ENCODE measurements at regions not wholly inside any gene's neighbourhood (a gene's known extent, or its start where the extent isn't known, plus 50 kb on each side); places are given as distances from the start of the nearest gene placed in this dataset.

DNA sequence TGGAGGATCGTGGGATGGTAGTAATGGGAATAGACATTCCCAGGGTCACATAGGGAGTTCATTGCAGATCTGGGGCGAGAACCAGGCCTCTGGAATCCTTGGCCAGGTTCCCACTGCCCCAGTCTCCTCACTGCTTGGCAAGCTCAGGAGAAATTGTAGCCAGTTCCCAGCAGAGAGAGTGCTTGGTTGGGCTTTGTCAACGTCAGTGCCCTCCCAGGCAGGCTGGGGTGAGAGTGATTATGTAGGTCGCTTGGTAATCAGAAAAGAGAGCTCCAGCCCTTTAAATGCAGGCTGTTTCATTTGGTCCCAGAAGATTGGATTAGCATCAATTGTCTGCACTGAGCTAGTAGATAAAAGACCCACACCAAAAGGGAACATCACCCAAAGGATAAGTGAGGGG, 51.8 kb upstream of the GALNT10 start:
- peak in 2 of 4 donors; percentile 43 to 46 for ATAC-seq

DNA sequence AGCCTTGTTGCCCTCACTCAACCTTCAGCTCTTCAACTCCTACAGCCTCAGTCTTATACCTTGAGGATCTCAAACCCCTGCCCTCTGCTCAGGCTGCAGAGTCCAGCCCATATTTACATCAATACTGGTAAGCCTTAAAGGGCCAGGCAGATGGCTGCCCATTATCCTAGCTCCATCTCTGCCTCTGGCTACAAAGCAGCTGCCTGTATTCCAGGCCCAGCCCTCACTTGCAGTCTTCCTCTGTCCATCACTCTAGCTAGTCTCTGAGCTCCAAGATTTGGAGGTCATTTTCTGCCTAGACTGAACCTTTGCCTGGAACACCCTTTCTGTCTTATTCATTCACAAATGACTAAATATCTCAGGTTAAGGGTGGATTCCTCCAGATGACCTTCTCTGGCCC, 50.2 kb upstream of the GALNT10 start:
- ATAC-seq = no peak
- intact Hi-C loops (cut with DNase I) = no loop called here
- DNase-seq = no peak
- Histone ChIP-seq H3K9me3 (no peaks in the 10 kb centered on the region), H3K4me1 (no peaks in the 10 kb centered on the region), H3K27me3 (no peaks in the 10 kb centered on the region), H3K27ac (no peak overlapping the region), H3K36me3 (no peaks in the 10 kb centered on the region), H3K4me3 (no peak overlapping the region)
- TF ChIP-seq, protein P1, sequence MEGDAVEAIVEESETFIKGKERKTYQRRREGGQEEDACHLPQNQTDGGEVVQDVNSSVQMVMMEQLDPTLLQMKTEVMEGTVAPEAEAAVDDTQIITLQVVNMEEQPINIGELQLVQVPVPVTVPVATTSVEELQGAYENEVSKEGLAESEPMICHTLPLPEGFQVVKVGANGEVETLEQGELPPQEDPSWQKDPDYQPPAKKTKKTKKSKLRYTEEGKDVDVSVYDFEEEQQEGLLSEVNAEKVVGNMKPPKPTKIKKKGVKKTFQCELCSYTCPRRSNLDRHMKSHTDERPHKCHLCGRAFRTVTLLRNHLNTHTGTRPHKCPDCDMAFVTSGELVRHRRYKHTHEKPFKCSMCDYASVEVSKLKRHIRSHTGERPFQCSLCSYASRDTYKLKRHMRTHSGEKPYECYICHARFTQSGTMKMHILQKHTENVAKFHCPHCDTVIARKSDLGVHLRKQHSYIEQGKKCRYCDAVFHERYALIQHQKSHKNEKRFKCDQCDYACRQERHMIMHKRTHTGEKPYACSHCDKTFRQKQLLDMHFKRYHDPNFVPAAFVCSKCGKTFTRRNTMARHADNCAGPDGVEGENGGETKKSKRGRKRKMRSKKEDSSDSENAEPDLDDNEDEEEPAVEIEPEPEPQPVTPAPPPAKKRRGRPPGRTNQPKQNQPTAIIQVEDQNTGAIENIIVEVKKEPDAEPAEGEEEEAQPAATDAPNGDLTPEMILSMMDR (IDR thresholded peaks at IDR 0.05) = no peak
- FAIRE-seq = no peak

More for the DNA sequence above, 51.8 kb upstream of the GALNT10 start:
- Histone ChIP-seq H3K27ac (no peak overlapping the region), H3K9me3 (no peaks in the 10 kb centered on the region), H3K4me3 (no peak overlapping the region), H3K4me1 (no peaks in the 10 kb centered on the region), H3K27me3 (no peaks in the 10 kb centered on the region), H3K36me3 (no peaks in the 10 kb centered on the region)
- FAIRE-seq = no peak
- WGBS, 2 donors = 36 to 38% methylated on average over 4 of the region's 4 CpGs
- DNase-seq = peak in 2 of 6 donors; percentile 14 to 22
- TF ChIP-seq, protein P1 (IDR thresholded peaks at IDR 0.05) = no peak
- intact Hi-C loops (cut with DNase I) = no loop called here

Measured in pancreas (tissue), 10 donors.